ENCODE measurements at regions not wholly inside any gene's neighbourhood (a gene's known extent, or its start where the extent isn't known, plus 50 kb on each side); places are given as distances from the start of the nearest gene placed in this dataset.

- 71 to 81% (median 77%) methylated on average over 2 of the region's 2 CpGs for WGBS, 4 donors
- ATAC-seq (no peak), DNase-seq (no peak)
- Histone ChIP-seq H3K27ac (peak overlapping the region in 11 of 12 donors; percentile 40 to 70 (median 58)), H3K36me3 (no peaks in the 10 kb centered on the region), H3K27me3 (no peaks in the 10 kb centered on the region), H3K4me3 (no peak overlapping the region), H3K4me1 (peaks cover 0 to 39% (median 21%) of the 10 kb centered on the region in 12 donors), H3K9me3 (no peaks in the 10 kb centered on the region)
- TF ChIP-seq CTCF (IDR thresholded peaks at IDR 0.05) (no peak), POLR2A (IDR thresholded peaks at IDR 0.05) (no peak)
- intact Hi-C loops (cut with DNase I) = loop anchor here in 5 of 10 donors (5.0 to 10.0 kb wide), 5 partner anchors 186 to 356 kb away; no protein-coding TSS in a partner anchor
Measured at GRCh38 chr6:134531188-134531551, 213.3 kb upstream of the SGK1 start.

GRCh38 chr6:134529921-134530320 is 212.0 kb upstream of the SGK1 start:
- Histone ChIP-seq H3K36me3 (no peaks in the 10 kb centered on the region), H3K27ac (no peak overlapping the region), H3K9me3 (no peaks in the 10 kb centered on the region), H3K4me3 (no peak overlapping the region), H3K27me3 (no peaks in the 10 kb centered on the region), H3K4me1 (peaks cover 0 to 39% (median 16%) of the 10 kb centered on the region in 12 donors)
- TF ChIP-seq CTCF (IDR thresholded peaks at IDR 0.05) (no peak), POLR2A (IDR thresholded peaks at IDR 0.05) (no peak)
- DNase-seq (no peak), ATAC-seq (no peak)
- 76 to 87% (median 81%) methylated on average over 4 of the region's 4 CpGs for WGBS, 4 donors
- intact Hi-C loops (cut with DNase I) = loop anchor here in 5 of 10 donors (5.0 to 10.0 kb wide), 5 partner anchors 185 to 355 kb away; no protein-coding TSS in a partner anchor

GRCh38 chr6:134529305-134529704 is 211.4 kb upstream of the SGK1 start:
- Histone ChIP-seq H3K4me1 (peaks cover 0 to 33% (median 14%) of the 10 kb centered on the region in 12 donors), H3K36me3 (no peaks in the 10 kb centered on the region), H3K4me3 (no peak overlapping the region), H3K27me3 (no peaks in the 10 kb centered on the region), H3K27ac (no peak overlapping the region), H3K9me3 (no peaks in the 10 kb centered on the region)
- DNase-seq (no peak), ATAC-seq (no peak)
- no peak for TF ChIP-seq POLR2A (IDR thresholded peaks at IDR 0.05)
- TF ChIP-seq CTCF (IDR thresholded peaks at IDR 0.05) = no peak
- intact Hi-C loops (cut with DNase I) = no loop called here

GRCh38 chr6:134527108-134527787 is 209.3 kb upstream of the SGK1 start:
- peaks cover 0 to 24% (median 12%) of the 10 kb centered on the region in 12 donors for H3K4me1 ChIP-seq
- DNase-seq = no peak
- H3K27me3 ChIP-seq = no peaks in the 10 kb centered on the region
- no peaks in the 10 kb centered on the region for H3K36me3 ChIP-seq
- no peak overlapping the region for H3K27ac ChIP-seq
- ATAC-seq = no peak
- TF ChIP-seq POLR2A (IDR thresholded peaks at IDR 0.05) = no peak
- TF ChIP-seq CTCF (IDR thresholded peaks at IDR 0.05) = no peak
- H3K4me3 ChIP-seq = no peak overlapping the region
- intact Hi-C loops (cut with DNase I) = no loop called here
- WGBS, 4 donors = 75 to 85% (median 81%) methylated on average over 3 of the region's 3 CpGs
- no peaks in the 10 kb centered on the region for H3K9me3 ChIP-seq

All from heart left ventricle (tissue), 16 donors.